GM18909 (cell line): ENCODE measurements at regions not wholly inside any gene's neighbourhood (a gene's known extent, or its start where the extent isn't known, plus 50 kb on each side); places are given as distances from the start of the nearest gene placed in this dataset.
"Not testable (repeated sequence)": the region's sequence is repeated elsewhere in the genome, so short reads cannot be mapped to it uniquely, and the experiment has no call there.

ENCODE experiments used
- ATAC-seq: cut with Tn5 transposase; IDR thresholded peaks from one replicate; pipeline ENCODE4 v1.9.1; 2021; ENCODE audit warnings: mild to moderate bottlenecking; ENCODE audit not compliant: unreplicated experiment, poor library complexity

GRCh38 chr9:80482251-80482650 is 910.5 kb downstream of the TLE4 start:
- ATAC-seq, result not testable (repeated sequence)

- ATAC-seq, result no peak
These were observed 895.9 kb downstream of the TLE4 start for GRCh38 chr9:80467632-80468031.

- no peak for ATAC-seq
These were observed 893.8 kb downstream of the TLE4 start for GRCh38 chr9:80465556-80465955.

- no peak for ATAC-seq
These were observed 877.7 kb downstream of the TLE4 start for GRCh38 chr9:80449513-80449912.

- ATAC-seq, result no peak
These were observed 877.2 kb downstream of the TLE4 start for GRCh38 chr9:80448996-80449395.

GRCh38 chr9:80447876-80448275 is 876.1 kb downstream of the TLE4 start:
- ATAC-seq, result no peak

GRCh38 chr9:80440724-80441123 is 869.0 kb downstream of the TLE4 start:
- ATAC-seq, result no peak

- no peak for ATAC-seq
These were observed 866.1 kb downstream of the TLE4 start for GRCh38 chr9:80437825-80438224.

GRCh38 chr9:80437091-80437640 is 865.4 kb downstream of the TLE4 start:
- ATAC-seq, result no peak

GRCh38 chr9:80435591-80435990 is 863.8 kb downstream of the TLE4 start:
- ATAC-seq, result no peak

- no peak for ATAC-seq
These were observed 855.2 kb downstream of the TLE4 start for GRCh38 chr9:80426992-80427391.

- ATAC-seq, result no peak
These were observed 845.5 kb downstream of the TLE4 start for GRCh38 chr9:80417211-80417773.

- no peak for ATAC-seq
These were observed 838.3 kb downstream of the TLE4 start for GRCh38 chr9:80410106-80410505.

- ATAC-seq, result no peak
These were observed 835.5 kb downstream of the TLE4 start for GRCh38 chr9:80407220-80407619.

GRCh38 chr9:80401243-80401642 is 829.5 kb downstream of the TLE4 start:
- ATAC-seq, result no peak

- ATAC-seq, result no peak
These were observed 829.0 kb downstream of the TLE4 start for GRCh38 chr9:80400624-80401230.

GRCh38 chr9:80399606-80400005 is 827.8 kb downstream of the TLE4 start:
- no peak for ATAC-seq

- no peak for ATAC-seq
These were observed 816.1 kb downstream of the TLE4 start for GRCh38 chr9:80387828-80388227.

GRCh38 chr9:80385246-80385645 is 813.5 kb downstream of the TLE4 start:
- ATAC-seq, result no peak

- ATAC-seq, result no peak
These were observed 811.6 kb downstream of the TLE4 start for GRCh38 chr9:80383331-80383730.

- no peak for ATAC-seq
These were observed 810.6 kb downstream of the TLE4 start for GRCh38 chr9:80382211-80382891.

GRCh38 chr9:80380301-80380700 is 808.5 kb downstream of the TLE4 start:
- ATAC-seq, result no peak
